ENCODE measurements at regions not wholly inside any gene's neighbourhood (a gene's known extent, or its start where the extent isn't known, plus 50 kb on each side); places are given as distances from the start of the nearest gene placed in this dataset.

DNA sequence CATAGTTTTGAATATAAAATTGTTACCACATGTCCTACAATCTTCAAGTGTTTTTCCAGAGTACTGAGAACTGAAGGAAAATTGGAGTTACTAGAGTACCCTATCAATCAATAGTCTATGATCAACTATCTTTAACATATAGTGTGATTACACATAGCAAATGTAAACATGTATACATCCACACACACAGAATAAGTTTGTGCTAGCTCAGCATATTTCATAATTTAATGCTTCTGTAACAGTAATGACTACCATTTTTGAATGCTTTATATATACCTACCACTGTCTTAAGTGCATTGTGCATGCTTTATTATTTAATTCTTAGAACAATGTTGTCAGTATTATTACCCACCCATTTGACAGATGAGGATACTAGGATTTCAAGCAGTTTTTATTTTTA is 523.9 kb downstream of the HAO1 start:
- dilution Hi-C loops (cut with MboI; ENCODE audit: extremely low pct_ligation_motif_present, low sequenced_read_pairs): no loop called here
- Histone ChIP-seq H2AFZ (ENCODE audit: control insufficient read depth, low read length) (no peak overlapping the region), H3K9me3 (ENCODE audit: control insufficient read depth, low read depth, low read length) (no peaks in the 10 kb centered on the region), H3K27ac (ENCODE audit: control insufficient read depth, insufficient read depth, low read length) (no peak overlapping the region), H3K79me2 (ENCODE audit: control insufficient read depth, insufficient read depth, low read length) (no peaks in the 10 kb centered on the region), H3K9ac (ENCODE audit: control insufficient read depth, extremely low read depth, insufficient read depth, low read length) (no peak overlapping the region), H3K4me1 (ENCODE audit: control insufficient read depth, extremely low read depth, insufficient read depth, low read length) (no peaks in the 10 kb centered on the region), H3K9me1 (ENCODE audit: control insufficient read depth, extremely low read depth, insufficient read depth, low read length) (no peaks in the 10 kb centered on the region), H3K4me2 (ENCODE audit: control insufficient read depth, extremely low read depth, insufficient read depth, low read depth, low read length) (no peak overlapping the region), H3K36me3 (ENCODE audit: control insufficient read depth in 2 of 2, extremely low read depth in 1 of 2, insufficient read depth in 2 of 2, low read length in 2 of 2) (no peaks in the 10 kb centered on the region), H4K20me1 (ENCODE audit: control insufficient read depth, extremely low read depth, insufficient read depth, low read length) (no peaks in the 10 kb centered on the region), H3K27me3 (ENCODE audit: control insufficient read depth, extremely low read depth, insufficient read depth, low read length) (no peaks in the 10 kb centered on the region), H3K4me3 (ENCODE audit: control insufficient read depth in 2 of 3, extremely low read depth in 1 of 3, insufficient read depth in 2 of 3, low read depth in 1 of 3, low read length in 3 of 3) (no peak overlapping the region)
- DNase-seq (ENCODE audit: low read depth, low spot score) (no peak), FAIRE-seq (no peak)
- TF ChIP-seq CTCF (optimal IDR thresholded peaks at IDR 0.05 in 1 of 3, IDR thresholded peaks at IDR 0.05 in 1 of 3, conservative IDR thresholded peaks at IDR 0.05 in 1 of 3; ENCODE audit: extremely low read depth in 1 of 3, insufficient read depth in 2 of 3, low read length in 3 of 3): no peak

DNA sequence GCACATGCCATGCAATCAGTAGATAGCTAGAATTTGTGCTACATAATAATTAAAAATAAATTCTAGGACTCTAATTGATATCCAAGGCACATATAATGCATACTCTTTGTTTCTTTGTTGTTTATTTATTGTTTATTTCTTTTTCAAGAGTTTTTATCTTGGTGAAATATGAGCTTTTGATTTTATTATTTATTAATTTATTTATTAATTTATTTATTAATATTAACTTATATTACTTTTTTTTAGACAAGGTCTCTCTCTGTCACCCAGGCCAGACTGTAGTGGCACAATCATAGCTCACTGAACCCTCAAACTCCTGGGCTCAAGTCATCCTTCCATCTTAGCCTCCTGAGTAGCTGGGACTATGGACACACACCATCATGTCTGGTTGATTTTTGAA is 519.9 kb downstream of the HAO1 start:
- Histone ChIP-seq H3K79me2 (ENCODE audit: control insufficient read depth, insufficient read depth, low read length) (no peaks in the 10 kb centered on the region), H4K20me1 (ENCODE audit: control insufficient read depth, extremely low read depth, insufficient read depth, low read length) (no peaks in the 10 kb centered on the region), H3K27ac (ENCODE audit: control insufficient read depth, insufficient read depth, low read length) (no peak overlapping the region), H3K9me1 (ENCODE audit: control insufficient read depth, extremely low read depth, insufficient read depth, low read length) (no peaks in the 10 kb centered on the region), H3K36me3 (ENCODE audit: control insufficient read depth in 2 of 2, extremely low read depth in 1 of 2, insufficient read depth in 2 of 2, low read length in 2 of 2) (no peaks in the 10 kb centered on the region), H2AFZ (ENCODE audit: control insufficient read depth, low read length) (no peak overlapping the region), H3K4me2 (ENCODE audit: control insufficient read depth, extremely low read depth, insufficient read depth, low read depth, low read length) (no peak overlapping the region), H3K9ac (ENCODE audit: control insufficient read depth, extremely low read depth, insufficient read depth, low read length) (no peak overlapping the region), H3K9me3 (ENCODE audit: control insufficient read depth, low read depth, low read length) (no peaks in the 10 kb centered on the region), H3K27me3 (ENCODE audit: control insufficient read depth, extremely low read depth, insufficient read depth, low read length) (no peaks in the 10 kb centered on the region), H3K4me3 (ENCODE audit: control insufficient read depth in 2 of 3, extremely low read depth in 1 of 3, insufficient read depth in 2 of 3, low read depth in 1 of 3, low read length in 3 of 3) (no peak overlapping the region), H3K4me1 (ENCODE audit: control insufficient read depth, extremely low read depth, insufficient read depth, low read length) (no peaks in the 10 kb centered on the region)
- no peak for FAIRE-seq
- TF ChIP-seq EZH2 (IDR thresholded peaks at IDR 0.05; ENCODE audit: low read length) (no peak), CTCF (optimal IDR thresholded peaks at IDR 0.05 in 1 of 3, IDR thresholded peaks at IDR 0.05 in 1 of 3, conservative IDR thresholded peaks at IDR 0.05 in 1 of 3; ENCODE audit: extremely low read depth in 1 of 3, insufficient read depth in 2 of 3, low read length in 3 of 3) (no peak)
- no peak for DNase-seq (ENCODE audit: low read depth, low spot score)
- dilution Hi-C loops (cut with MboI; ENCODE audit: extremely low pct_ligation_motif_present, low sequenced_read_pairs): no loop called here

Measured in keratinocyte (primary cell).